RWPE1 (cell line): ENCODE measurements at regions not wholly inside any gene's neighbourhood (a gene's known extent, or its start where the extent isn't known, plus 50 kb on each side); places are given as distances from the start of the nearest gene placed in this dataset.
"Not testable (repeated sequence)": the region's sequence is repeated elsewhere in the genome, so short reads cannot be mapped to it uniquely, and the experiment has no call there.

ENCODE experiments used
- CTCF ChIA-PET: fragments of 350-600 bp; sonication (Branson Sonifier 250); formaldehyde crosslinking; extraction: SDS; loops from one replicate; lab custom pipeline; 2021; lab: Yijun Ruan, JAX
- POLR2A ChIA-PET: fragments of 400-600 bp; formaldehyde crosslinking; extraction: SDS; loops from one replicate; lab custom pipeline; 2020; ENCODE audit warnings: antibody characterized with exemption; ENCODE audit not compliant: low non-redundant PET; lab: Yijun Ruan, JAX
- DNase-seq: peaks from one replicate; pipeline ENCODE4 v3.0.0; 2012; ENCODE audit warnings: low spot score
- H3K27ac ChIP-seq: fragments of 450-650 bp; 2 replicates; pipeline ENCODE4 v1.5.1; 2017
- TF ChIP-seq, protein P1 (sequence below): fragments of 450-650 bp; conservative IDR thresholded peaks from 2 replicates; pipeline ENCODE4 v1.5.1; 2017; ENCODE audit warnings: low read depth, mild to moderate bottlenecking

DNA sequence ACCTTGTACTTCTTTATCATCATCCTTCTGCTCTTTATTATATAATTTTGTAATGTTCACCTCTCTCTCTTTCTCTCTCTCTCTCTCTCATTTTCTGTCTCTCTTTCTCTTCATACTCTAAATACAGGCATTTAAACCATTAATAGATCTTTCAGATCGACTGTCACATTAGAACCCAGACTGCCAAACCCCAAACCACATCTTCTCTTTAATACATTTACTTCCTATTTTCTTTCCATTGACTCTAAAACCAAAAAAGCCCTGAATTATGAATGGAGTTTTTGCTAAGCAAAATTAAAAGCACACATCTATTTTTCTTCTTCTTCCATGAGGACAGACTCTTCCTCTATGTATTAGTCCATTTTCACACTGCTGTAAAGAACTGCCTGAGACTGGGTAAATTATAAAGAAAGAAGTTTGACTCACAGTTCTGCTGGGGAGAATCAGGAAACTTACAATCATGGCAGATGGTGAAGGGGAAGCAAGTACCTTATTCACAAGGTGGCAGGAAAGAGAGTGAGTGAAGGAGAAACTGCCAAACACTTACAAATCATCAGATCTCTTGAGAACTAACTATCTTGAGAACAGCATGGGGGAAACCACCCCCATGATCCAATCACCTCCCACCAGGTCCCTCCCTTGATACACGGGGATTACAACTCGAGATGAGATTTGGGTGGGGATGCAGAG lies 272.7 kb upstream of the MGMT start:
- no peak for DNase-seq
- no peak overlapping the region for H3K27ac ChIP-seq
- ChIA-PET CTCF (no interaction called here), POLR2A (no interaction called here)
- TF ChIP-seq, protein P1, sequence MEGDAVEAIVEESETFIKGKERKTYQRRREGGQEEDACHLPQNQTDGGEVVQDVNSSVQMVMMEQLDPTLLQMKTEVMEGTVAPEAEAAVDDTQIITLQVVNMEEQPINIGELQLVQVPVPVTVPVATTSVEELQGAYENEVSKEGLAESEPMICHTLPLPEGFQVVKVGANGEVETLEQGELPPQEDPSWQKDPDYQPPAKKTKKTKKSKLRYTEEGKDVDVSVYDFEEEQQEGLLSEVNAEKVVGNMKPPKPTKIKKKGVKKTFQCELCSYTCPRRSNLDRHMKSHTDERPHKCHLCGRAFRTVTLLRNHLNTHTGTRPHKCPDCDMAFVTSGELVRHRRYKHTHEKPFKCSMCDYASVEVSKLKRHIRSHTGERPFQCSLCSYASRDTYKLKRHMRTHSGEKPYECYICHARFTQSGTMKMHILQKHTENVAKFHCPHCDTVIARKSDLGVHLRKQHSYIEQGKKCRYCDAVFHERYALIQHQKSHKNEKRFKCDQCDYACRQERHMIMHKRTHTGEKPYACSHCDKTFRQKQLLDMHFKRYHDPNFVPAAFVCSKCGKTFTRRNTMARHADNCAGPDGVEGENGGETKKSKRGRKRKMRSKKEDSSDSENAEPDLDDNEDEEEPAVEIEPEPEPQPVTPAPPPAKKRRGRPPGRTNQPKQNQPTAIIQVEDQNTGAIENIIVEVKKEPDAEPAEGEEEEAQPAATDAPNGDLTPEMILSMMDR, result no peak

DNA sequence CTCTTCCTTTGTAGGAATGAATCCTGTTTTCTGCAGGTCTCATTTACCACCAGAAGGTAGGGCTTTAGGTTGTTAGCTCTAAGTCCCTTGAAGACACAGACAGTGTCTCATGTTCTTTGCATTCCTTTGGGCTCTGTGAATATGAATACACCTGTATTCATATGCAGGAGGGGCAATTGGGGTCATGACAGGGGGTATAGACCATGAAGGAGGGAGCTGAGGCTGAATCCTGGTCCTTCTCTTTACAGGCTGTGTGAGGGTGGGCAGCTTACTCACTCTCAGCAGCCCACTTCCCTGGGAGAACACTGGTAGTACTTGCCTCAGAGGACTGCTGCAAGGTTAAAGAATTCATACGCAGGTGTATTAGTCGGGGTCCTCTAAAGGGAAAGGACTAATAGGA lies 267.2 kb upstream of the MGMT start:
- POLR2A ChIA-PET, result no interaction called here
- TF ChIP-seq, protein P1, result no peak
- no peak for DNase-seq

DNA sequence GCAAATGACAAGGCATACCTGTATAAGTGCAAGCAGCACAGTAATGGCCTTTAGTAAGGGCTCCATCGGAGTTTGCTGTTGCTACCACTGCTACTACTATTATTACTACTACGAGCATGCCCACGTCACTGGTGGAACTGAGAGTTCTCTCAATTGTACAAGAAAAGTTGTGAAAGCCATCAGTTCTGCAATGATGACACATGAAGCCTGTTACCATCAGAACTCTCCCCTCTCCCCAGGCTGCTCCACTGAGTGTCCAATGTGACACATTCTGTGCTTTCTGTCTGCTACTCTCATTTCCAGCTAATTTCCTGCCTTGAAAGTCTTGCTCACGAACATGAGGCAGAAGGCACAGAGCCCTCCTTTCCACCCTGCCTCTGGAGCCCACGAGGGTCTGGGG lies 263.2 kb upstream of the MGMT start:
- TF ChIP-seq, protein P1, result no peak
- ChIA-PET CTCF (no interaction called here), POLR2A (no interaction called here)

More for the DNA sequence above, 267.2 kb upstream of the MGMT start:
- H3K27ac ChIP-seq, result no peak overlapping the region
- CTCF ChIA-PET, result interaction anchor here (0.9 kb wide), 1 partner anchor 8 kb away, joined by 3 read pairs; no protein-coding TSS in a partner anchor

DNA sequence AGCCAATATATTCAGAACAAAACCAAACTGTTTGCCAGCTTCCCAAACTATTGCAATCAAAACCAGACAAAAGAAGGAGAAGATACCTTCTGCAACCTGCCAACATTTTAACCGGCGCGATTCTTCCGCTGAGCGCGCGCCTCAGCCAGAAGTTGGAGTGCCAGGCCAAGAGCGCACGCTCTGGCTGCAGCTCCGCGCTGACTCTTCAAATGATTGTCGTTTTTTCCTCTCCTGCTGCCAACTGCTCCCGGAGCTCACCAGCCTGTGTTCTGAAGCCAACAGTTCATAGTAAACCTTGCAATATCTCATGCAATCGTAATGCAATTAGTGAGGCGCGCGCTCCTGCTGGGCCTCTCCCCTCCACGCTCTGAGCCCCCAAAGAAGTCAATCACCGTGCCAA lies 259.7 kb upstream of the MGMT start:
- no peak for DNase-seq
- no peak overlapping the region for H3K27ac ChIP-seq
- ChIA-PET CTCF (no interaction called here), POLR2A (no interaction called here)
- TF ChIP-seq, protein P1, result no peak

More for the DNA sequence above, 263.2 kb upstream of the MGMT start:
- no peak overlapping the region for H3K27ac ChIP-seq
- DNase-seq, result no peak

DNA sequence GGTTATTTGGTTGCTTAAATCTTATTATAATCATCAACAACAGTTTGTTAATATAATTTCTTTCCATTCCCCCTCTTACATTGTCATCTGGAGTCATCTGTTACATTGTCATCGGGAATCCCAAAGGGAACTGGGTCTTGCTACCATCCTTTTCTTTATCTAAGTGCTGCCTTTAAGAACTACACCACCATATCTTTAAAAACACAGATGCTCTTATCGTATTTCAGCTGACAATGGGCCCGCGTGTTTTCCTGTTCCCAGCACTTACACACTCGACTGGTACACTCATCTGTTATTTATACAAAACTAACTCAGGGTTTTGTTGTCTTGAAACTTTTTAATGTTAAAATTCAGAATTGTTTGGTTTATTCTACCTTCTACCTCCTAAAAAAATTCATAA lies 256.2 kb upstream of the MGMT start:
- ChIA-PET POLR2A (no interaction called here), CTCF (no interaction called here)
- no peak overlapping the region for H3K27ac ChIP-seq
- no peak for DNase-seq
- TF ChIP-seq, protein P1, result no peak

DNA sequence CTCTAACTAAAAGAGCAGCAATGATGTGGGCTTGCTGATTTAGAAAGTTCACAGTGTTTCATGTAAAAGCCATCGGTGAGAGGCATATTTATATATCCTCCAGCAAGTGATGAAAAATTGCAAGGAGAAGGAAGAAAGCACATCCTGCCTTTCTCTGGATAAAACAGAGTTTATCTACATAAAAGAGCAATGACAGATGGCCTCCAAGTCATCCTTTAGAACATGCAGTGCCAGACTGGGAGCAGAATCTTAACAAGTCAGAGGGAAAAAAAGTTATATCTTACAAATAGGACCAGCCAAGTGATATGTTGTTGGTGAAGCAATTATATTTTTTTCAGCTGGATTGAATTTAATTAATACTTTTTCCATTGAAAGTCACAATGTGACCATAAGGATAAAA lies 253.8 kb upstream of the MGMT start:
- CTCF ChIA-PET, result no interaction called here
- POLR2A ChIA-PET, result no interaction called here
- DNase-seq, result no peak
- no peak overlapping the region for H3K27ac ChIP-seq
- TF ChIP-seq, protein P1, result no peak

DNA sequence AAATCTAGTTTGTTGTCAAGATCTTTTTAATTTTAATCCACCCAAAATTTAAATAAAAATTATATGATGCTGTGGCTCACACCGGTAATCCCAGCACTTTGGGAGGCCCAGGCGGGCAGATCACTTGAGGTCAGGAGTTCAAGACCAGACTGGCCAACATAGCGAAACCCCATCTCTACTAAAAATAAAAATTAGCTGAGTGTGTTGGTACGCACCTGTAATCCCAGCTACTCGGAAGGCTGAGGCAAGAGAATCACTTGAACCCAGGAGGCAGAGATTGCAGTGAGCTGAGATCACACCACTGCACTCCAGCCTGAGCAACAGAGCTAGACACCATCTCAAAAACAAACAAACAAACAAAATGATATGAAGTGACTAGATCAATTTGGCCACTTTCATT lies 253.0 kb upstream of the MGMT start:
- DNase-seq, CTCF ChIA-PET, POLR2A ChIA-PET, H3K27ac ChIP-seq: not testable (repeated sequence)
